ENCODE measurements at regions not wholly inside any gene's neighbourhood (a gene's known extent, or its start where the extent isn't known, plus 50 kb on each side); places are given as distances from the start of the nearest gene placed in this dataset.

GRCh38 chr6:165941249-165941775 lies 226.3 kb downstream of the TBXT start:
- no peak for DNase-seq

GRCh38 chr6:165940366-165940765 lies 227.3 kb downstream of the TBXT start:
- no peak for DNase-seq

GRCh38 chr6:165939601-165940290 lies 227.9 kb downstream of the TBXT start:
- no peak for DNase-seq

GRCh38 chr6:165939047-165939446 lies 228.6 kb downstream of the TBXT start:
- no peak for DNase-seq

GRCh38 chr6:165937564-165938358 lies 229.9 kb downstream of the TBXT start:
- DNase-seq = no peak

GRCh38 chr6:165936660-165937059 lies 231.0 kb downstream of the TBXT start:
- no peak for DNase-seq

- no peak for DNase-seq
Observed at GRCh38 chr6:165936096-165936495, 231.6 kb downstream of the TBXT start.

GRCh38 chr6:165931675-165932074 lies 236.0 kb downstream of the TBXT start:
- no peak for DNase-seq

GRCh38 chr6:165930668-165931214 lies 236.9 kb downstream of the TBXT start:
- DNase-seq = no peak

GRCh38 chr6:165929607-165930006 lies 238.0 kb downstream of the TBXT start:
- DNase-seq = no peak

- no peak for DNase-seq
Observed at GRCh38 chr6:165926378-165926777, 241.3 kb downstream of the TBXT start.

GRCh38 chr6:165925474-165926156 lies 242.0 kb downstream of the TBXT start:
- no peak for DNase-seq

- no peak for DNase-seq
Observed at GRCh38 chr6:165922309-165922794, 245.3 kb downstream of the TBXT start.

- DNase-seq = no peak
Observed at GRCh38 chr6:165920896-165921671, 246.6 kb downstream of the TBXT start.

GRCh38 chr6:165917576-165917975 lies 250.1 kb downstream of the TBXT start:
- DNase-seq = no peak

GRCh38 chr6:165915022-165915770 lies 252.2 kb upstream of the PDE10A start:
- no peak for DNase-seq

- DNase-seq = no peak
Observed at GRCh38 chr6:165913676-165914570, 250.9 kb upstream of the PDE10A start.

GRCh38 chr6:165910184-165910966 lies 247.3 kb upstream of the PDE10A start:
- DNase-seq = no peak

GRCh38 chr6:165906736-165907135 lies 243.7 kb upstream of the PDE10A start:
- DNase-seq = no peak

GRCh38 chr6:165905744-165906143 lies 242.7 kb upstream of the PDE10A start:
- DNase-seq = no peak

All from DMS 273 treated with DMSO at 0.1 percent for 48 hours (cell line).